Hepatocyte (in vitro differentiated cells): ENCODE measurements at regions not wholly inside any gene's neighbourhood (a gene's known extent, or its start where the extent isn't known, plus 50 kb on each side); places are given as distances from the start of the nearest gene placed in this dataset.
"Not testable (repeated sequence)": the region's sequence is repeated elsewhere in the genome, so short reads cannot be mapped to it uniquely, and the experiment has no call there.

Experiments used
- DNase-seq: peaks from one replicate; pipeline ENCODE4 v3.0.0-alpha.2; 2016; ENCODE audit warnings: low spot score
- H2AFZ ChIP-seq: fragments of 200-600 bp; sonication (generic); 2 replicates; pipeline ENCODE4 v1.6.0; 2016; ENCODE audit warnings: antibody characterized with exemption, mild to moderate bottlenecking
- H3K27ac ChIP-seq: fragments of 200-600 bp; sonication (generic); 2 replicates; pipeline ENCODE4 v1.5.1; 2016; ENCODE audit warnings: mild to moderate bottlenecking
- H3K27me3 ChIP-seq: fragments of 200-600 bp; sonication (generic); 2 replicates; pipeline ENCODE4 v1.6.1; 2016
- H3K36me3 ChIP-seq: fragments of 200-600 bp; sonication (generic); replicated peaks from 2 replicates; pipeline ENCODE4 v1.5.1; 2016; ENCODE audit warnings: low read depth; ENCODE audit not compliant: insufficient read depth
- H3K4me1 ChIP-seq: fragments of 200-600 bp; sonication (generic); 2 replicates; pipeline ENCODE4 v1.5.1; 2016; ENCODE audit warnings: mild to moderate bottlenecking, moderate library complexity; ENCODE audit not compliant: insufficient read depth
- H3K4me2 ChIP-seq: fragments of 200-600 bp; sonication (generic); 2 replicates; pipeline ENCODE4 v1.6.0; 2016
- H3K4me3 ChIP-seq: fragments of 200-600 bp; sonication (generic); 2 replicates; pipeline ENCODE4 v1.5.1; 2016; ENCODE audit warnings: mild to moderate bottlenecking
- H3K79me2 ChIP-seq: fragments of 200-600 bp; sonication (generic); 2 replicates; pipeline ENCODE4 v1.6.0; 2017; ENCODE audit warnings: mild to moderate bottlenecking
- H3K9me2 ChIP-seq: fragments of 200-600 bp; sonication (generic); replicated peaks from 2 replicates; pipeline ENCODE4 v1.6.0; 2017; ENCODE audit warnings: mild to moderate bottlenecking; ENCODE audit not compliant: insufficient read depth
- H3K9me3 ChIP-seq: fragments of 200-600 bp; sonication (generic); 2 replicates; pipeline ENCODE4 v1.5.1; 2016; ENCODE audit warnings: low read depth, mild to moderate bottlenecking
- H4K20me1 ChIP-seq: fragments of 200-600 bp; sonication (generic); 2 replicates; pipeline ENCODE4 v1.6.0; 2016; ENCODE audit warnings: mild to moderate bottlenecking; ENCODE audit not compliant: insufficient read depth, poor library complexity, severe bottlenecking
- CTCF ChIP-seq: fragments of 200-600 bp; sonication (generic); IDR thresholded peaks from 2 replicates; pipeline ENCODE4 v1.5.1; 2016; ENCODE audit warnings: antibody characterized with exemption, mild to moderate bottlenecking; ENCODE audit not compliant: poor library complexity
- EZH2 ChIP-seq: fragments of 200-600 bp; sonication (generic); IDR thresholded peaks from 2 replicates; pipeline ENCODE4 v1.6.1; 2016; ENCODE audit warnings: antibody characterized with exemption, mild to moderate bottlenecking, borderline replicate concordance
- EZH2phosphoT487 ChIP-seq: fragments of 200-600 bp; sonication (generic); IDR thresholded peaks from one replicate; pipeline ENCODE4 v1.6.1; 2018; ENCODE audit warnings: antibody characterized with exemption, mild to moderate bottlenecking, low read depth, moderate library complexity; ENCODE audit not compliant: unreplicated experiment, severe bottlenecking
- WGBS: methylation state at CpG from one replicate; pipeline ENCODE4 v1.1.6; 2016; ENCODE audit warnings: low lambda C conversion rate; ENCODE audit errors: missing lambda C conversion rate; 5-methylcytosine and 5-hydroxymethylcytosine counted together

GRCh38 chr2:182664212-182664611 lies 51.8 kb upstream of the DNAJC10 start:
- Histone ChIP-seq H3K4me2 (no peak overlapping the region), H3K27ac (no peak overlapping the region), H2AFZ (no peak overlapping the region), H3K9me2 (no peaks in the 10 kb centered on the region), H3K9me3 (no peaks in the 10 kb centered on the region), H3K4me3 (no peak overlapping the region), H3K27me3 (no peaks in the 10 kb centered on the region), H3K36me3 (no peaks in the 10 kb centered on the region), H4K20me1 (no peaks in the 10 kb centered on the region), H3K4me1 (no peaks in the 10 kb centered on the region), H3K79me2 (no peaks in the 10 kb centered on the region)
- no peak for DNase-seq
- WGBS, result 81% methylated on average over 1 of the region's 1 CpG
- TF ChIP-seq EZH2phosphoT487 (no peak), EZH2 (no peak), CTCF (no peak)

- not testable (repeated sequence) for H3K36me3 ChIP-seq, H3K4me2 ChIP-seq, H3K9me2 ChIP-seq, H4K20me1 ChIP-seq, H2AFZ ChIP-seq, H3K27me3 ChIP-seq, H3K4me1 ChIP-seq, H3K79me2 ChIP-seq, H3K4me3 ChIP-seq, H3K9me3 ChIP-seq, DNase-seq, H3K27ac ChIP-seq
- WGBS, result 85% methylated on average over 3 of the region's 3 CpGs
These were observed 50.6 kb upstream of the DNAJC10 start for GRCh38 chr2:182665500-182665899.
